OCI-LY3 (cell line): ENCODE measurements at regions not wholly inside any gene's neighbourhood (a gene's known extent, or its start where the extent isn't known, plus 50 kb on each side); places are given as distances from the start of the nearest gene placed in this dataset.

Experiments
- EZH2phosphoT487 ChIP-seq: fragments of 200-600 bp; shearing (Covaris generic); IDR thresholded peaks from 2 replicates; pipeline ENCODE4 v1.6.1; 2018; ENCODE audit warnings: antibody characterized with exemption, mixed run types, low read depth
- TF ChIP-seq, protein P1 (sequence below): fragments of 200-600, 300-600 bp; sonication (generic); IDR thresholded peaks from 2 replicates; pipeline ENCODE4 v1.5.1; 2014; ENCODE audit warnings: antibody characterized with exemption, low read length, low read depth

DNA sequence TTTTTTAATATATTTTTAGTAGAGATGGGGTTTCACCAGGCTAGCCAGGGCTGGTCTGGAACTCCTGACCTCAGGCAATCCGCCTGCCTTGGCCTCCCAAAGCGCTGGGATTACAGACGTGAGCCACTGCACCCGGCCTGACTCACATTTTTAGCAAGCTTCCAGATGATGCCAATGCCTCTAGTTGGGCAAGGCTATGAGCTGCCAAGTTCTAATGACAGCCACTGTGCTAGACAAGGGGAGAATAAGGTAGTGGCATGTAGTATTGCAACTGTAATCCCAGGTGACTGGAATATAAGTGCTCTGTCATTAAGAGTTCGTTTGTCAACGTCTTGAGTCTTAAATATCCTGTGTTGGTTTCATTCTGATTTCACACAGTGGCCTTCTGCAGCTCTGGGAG lies 96.7 kb downstream of the SLIT2 start:
- TF ChIP-seq, protein P1, sequence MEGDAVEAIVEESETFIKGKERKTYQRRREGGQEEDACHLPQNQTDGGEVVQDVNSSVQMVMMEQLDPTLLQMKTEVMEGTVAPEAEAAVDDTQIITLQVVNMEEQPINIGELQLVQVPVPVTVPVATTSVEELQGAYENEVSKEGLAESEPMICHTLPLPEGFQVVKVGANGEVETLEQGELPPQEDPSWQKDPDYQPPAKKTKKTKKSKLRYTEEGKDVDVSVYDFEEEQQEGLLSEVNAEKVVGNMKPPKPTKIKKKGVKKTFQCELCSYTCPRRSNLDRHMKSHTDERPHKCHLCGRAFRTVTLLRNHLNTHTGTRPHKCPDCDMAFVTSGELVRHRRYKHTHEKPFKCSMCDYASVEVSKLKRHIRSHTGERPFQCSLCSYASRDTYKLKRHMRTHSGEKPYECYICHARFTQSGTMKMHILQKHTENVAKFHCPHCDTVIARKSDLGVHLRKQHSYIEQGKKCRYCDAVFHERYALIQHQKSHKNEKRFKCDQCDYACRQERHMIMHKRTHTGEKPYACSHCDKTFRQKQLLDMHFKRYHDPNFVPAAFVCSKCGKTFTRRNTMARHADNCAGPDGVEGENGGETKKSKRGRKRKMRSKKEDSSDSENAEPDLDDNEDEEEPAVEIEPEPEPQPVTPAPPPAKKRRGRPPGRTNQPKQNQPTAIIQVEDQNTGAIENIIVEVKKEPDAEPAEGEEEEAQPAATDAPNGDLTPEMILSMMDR = no peak
- no peak for TF ChIP-seq EZH2phosphoT487
